ENCODE measurements at regions not wholly inside any gene's neighbourhood (a gene's known extent, or its start where the extent isn't known, plus 50 kb on each side); places are given as distances from the start of the nearest gene placed in this dataset.

GRCh38 chr7:28355635-28356319 is 56.5 kb upstream of the CREB5 start:
- TF ChIP-seq CTCF (IDR thresholded peaks at IDR 0.05) (no peak), EP300 (IDR thresholded peaks at IDR 0.05) (no peak), USF2 (IDR thresholded peaks at IDR 0.05) (no peak), RAD21 (conservative IDR thresholded peaks at IDR 0.05 in 1 of 2, IDR thresholded peaks at IDR 0.05 in 1 of 2) (no peak), ELK1 (IDR thresholded peaks at IDR 0.05; ENCODE audit: low read depth, low read length) (no peak), BCL3 (IDR thresholded peaks at IDR 0.05) (no peak), PBX3 (IDR thresholded peaks at IDR 0.05) (no peak), TP53 (CRISPR knock-in tag; IDR thresholded peaks at IDR 0.05) (no peak), MAFK (IDR thresholded peaks at IDR 0.05; ENCODE audit: partially characterized antibody) (no peak), NR3C1 (IDR thresholded peaks at IDR 0.05) (no peak), MAX (IDR thresholded peaks at IDR 0.05) (no peak), SMC3 (IDR thresholded peaks at IDR 0.05) (no peak), MYC (IDR thresholded peaks at IDR 0.05; ENCODE audit: borderline replicate concordance, low read length) (no peak)

All from A549 (cell line).